ENCODE measurements at regions not wholly inside any gene's neighbourhood (a gene's known extent, or its start where the extent isn't known, plus 50 kb on each side); places are given as distances from the start of the nearest gene placed in this dataset.

- in situ Hi-C loops (cut with MboI; ENCODE audit: low sequenced_read_pairs), result no loop called here
Measured at GRCh38 chr18:78673516-78674321, 305.9 kb upstream of the SALL3 start.

DNA sequence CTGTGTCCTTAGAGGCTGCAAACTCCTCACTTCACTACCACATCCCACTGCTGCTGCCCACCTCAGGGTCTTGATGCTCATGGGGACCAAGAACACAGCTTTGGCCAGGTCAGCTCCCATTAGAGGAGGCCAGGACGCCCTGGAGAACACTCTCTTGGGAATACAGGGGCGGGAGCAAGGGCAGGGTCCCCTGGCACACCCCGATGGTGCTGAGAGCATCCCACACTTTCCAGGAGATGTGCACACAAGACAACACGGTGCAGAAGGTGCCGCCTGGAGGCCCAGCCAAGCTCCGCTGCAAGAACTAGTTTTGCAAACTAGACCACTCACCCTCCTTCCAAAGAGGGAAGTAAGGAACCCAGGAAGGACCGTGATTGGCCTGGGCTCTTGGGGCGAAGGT is 304.4 kb upstream of the SALL3 start:
- in situ Hi-C loops (cut with MboI; ENCODE audit: low sequenced_read_pairs), result no loop called here

DNA sequence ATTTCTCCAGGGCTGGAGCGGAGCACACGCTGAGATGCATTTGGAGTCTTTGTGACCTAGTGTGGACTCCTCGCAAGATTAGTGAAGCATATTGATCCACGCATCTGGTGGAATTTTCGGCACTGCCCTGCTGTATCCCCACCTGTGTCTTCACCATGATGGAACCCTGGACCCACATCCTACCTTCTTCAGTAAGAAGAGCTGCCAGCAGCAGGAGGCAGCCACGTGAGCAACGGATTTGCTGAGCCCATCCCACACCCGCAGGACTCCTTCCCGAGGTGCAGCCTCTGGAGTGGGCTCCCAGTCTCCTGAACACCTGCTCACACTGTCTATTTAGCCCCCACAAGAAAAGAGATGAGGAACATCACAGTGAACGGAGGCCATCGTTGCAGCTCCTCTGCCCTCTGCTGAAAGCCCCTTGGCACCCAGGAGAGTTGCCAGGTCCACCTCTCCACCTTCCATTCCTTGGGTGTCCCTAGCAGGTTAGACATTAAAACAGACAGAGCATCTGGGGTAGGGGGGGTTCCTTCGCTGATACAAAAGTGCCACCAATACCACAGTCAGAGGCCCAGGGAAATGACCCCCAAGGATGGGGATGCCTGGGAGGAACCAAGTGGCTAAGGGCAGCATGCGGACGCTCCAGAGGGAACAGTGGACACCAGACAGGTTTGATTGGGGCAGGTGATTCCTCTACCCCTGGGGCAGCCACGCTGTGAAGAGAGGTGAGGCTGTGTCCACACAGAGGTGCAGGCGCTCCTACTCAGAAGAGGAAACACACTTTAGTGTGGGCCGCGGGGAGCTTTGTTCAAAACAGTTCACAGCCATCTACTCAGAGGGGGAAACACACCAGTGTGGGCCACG is 302.8 kb upstream of the SALL3 start:
- in situ Hi-C loops (cut with MboI; ENCODE audit: low sequenced_read_pairs), result no loop called here

GRCh38 chr18:78677483-78678317 is 301.9 kb upstream of the SALL3 start:
- in situ Hi-C loops (cut with MboI; ENCODE audit: low sequenced_read_pairs), result no loop called here

- in situ Hi-C loops (cut with MboI; ENCODE audit: low sequenced_read_pairs), result no loop called here
Measured at GRCh38 chr18:78678318-78678695, 301.3 kb upstream of the SALL3 start.

DNA sequence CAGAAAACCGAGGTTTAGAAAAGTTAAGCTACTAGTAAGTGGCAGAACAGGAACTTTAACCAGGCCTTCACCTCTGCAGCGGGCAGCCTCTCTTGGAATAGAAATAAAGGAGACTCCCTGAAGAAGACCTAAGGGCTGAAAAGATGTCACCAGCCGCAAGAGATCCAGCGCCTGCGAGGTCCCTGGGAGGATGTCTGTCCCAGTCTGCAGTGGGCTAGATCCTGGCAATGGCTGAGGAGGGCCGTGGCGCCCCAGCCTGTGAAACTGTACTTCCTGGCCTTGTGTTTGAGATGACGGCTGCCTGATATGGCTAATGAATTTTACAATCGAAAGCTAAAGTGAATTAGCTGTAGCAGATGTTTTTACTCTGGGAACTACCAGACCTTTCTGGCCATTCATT is 300.6 kb upstream of the SALL3 start:
- in situ Hi-C loops (cut with MboI; ENCODE audit: low sequenced_read_pairs), result no loop called here

DNA sequence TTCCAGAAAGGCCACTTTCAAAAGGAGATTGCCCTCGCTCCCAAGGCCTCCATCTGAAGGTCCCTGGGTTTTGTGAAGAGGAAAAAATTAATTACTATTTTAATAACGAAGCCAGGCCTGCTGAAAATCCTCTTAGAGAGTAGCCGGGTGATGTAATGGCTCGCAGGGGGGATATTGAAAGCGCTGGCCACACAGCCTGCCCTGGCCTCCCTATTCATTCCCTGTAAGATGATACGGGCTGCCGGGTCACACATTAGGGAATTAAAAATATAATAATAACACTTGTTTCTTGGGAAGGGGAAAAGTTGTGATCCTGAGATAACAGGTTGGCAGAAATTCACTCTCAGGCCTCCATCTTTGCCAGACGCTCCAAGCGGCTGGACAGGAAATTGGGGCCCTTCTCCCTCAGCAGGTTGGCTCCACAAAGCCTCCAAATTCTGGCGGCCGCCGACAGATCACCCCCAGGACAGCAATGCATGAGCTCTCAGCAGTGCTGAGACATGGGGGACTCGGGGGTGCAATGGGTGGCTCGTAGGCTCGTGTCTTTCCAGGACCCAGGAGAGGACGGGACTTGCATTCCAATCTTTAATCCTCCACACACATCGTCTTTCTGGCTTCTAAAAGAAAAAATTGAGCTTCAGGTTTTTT is 299.9 kb upstream of the SALL3 start:
- in situ Hi-C loops (cut with MboI; ENCODE audit: low sequenced_read_pairs), result no loop called here

DNA sequence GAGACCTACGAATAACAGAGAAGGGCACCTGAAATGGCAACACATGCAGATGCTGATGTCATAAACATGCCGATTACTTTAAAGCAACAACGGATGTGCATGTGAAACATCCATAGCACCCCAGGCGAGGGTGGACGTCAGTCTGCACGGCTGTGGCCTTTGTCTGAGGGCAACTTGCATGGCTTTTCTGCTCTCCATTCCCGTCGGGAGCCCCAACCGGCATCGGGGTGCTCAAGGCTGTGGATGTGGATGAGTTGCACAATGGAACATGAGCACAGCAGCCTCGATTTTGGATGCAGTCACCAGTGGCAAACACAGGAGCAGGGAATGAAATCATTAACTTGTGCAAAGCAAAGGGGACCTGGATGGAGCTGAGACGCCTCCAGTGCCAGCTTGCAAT is 298.2 kb upstream of the SALL3 start:
- in situ Hi-C loops (cut with MboI; ENCODE audit: low sequenced_read_pairs), result no loop called here

GRCh38 chr18:78681934-78682333 is 297.7 kb upstream of the SALL3 start:
- in situ Hi-C loops (cut with MboI; ENCODE audit: low sequenced_read_pairs), result no loop called here

DNA sequence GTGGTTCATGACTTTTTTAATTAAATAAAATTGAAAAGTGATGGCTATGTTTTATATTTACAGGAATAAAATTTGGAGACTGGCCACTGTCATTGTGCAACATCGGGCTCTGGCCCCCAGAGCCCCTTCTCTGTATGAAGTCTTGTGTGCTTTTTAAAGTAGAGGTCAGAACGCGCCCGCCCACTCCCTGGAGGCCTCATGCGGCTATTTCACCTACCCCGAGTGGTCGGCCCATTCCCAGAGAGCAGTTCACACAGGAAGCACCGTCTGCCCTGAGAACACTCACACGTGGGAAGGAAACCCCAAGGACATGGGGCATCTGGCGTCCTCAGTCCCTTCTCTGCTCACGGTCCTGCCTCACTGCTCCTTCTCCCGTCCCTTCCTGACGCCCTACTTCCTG is 296.9 kb upstream of the SALL3 start:
- in situ Hi-C loops (cut with MboI; ENCODE audit: low sequenced_read_pairs), result no loop called here

- in situ Hi-C loops (cut with MboI; ENCODE audit: low sequenced_read_pairs), result no loop called here
Measured at GRCh38 chr18:78683191-78684010, 296.2 kb upstream of the SALL3 start.

DNA sequence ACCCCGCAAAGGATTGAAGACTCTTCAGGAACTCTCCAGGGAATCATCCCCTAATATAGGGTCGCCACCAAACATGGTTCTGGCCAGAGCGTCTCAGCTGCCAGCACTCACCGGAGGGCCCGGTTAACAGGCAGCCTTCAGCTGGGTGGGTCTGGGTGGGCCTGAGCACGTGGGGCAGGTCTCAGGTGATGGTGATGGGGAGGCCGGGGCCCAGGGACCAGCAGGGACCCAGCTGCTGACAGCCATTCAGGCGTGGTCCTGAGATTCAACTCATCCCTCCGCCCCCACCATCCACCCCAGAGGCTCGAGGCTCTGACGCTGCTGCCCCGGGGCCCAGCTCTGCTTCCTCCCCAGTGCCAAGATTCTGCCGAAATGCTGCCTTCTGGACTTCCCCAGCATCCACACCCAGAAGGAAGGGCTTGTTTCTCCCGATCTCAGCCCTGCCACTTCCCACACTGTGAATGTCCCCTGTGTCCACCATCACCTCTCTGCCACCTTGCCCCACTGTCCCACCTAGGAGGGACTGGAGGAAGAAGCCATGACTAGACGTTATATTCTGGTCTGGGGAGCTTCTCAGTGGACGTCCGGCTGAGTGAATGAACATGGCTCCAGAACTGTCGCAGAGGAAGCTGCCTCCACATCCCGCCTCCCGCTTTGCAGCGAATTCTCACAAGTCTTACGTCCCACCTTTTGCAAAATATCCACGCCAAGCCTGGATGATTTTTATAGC is 294.2 kb upstream of the SALL3 start:
- in situ Hi-C loops (cut with MboI; ENCODE audit: low sequenced_read_pairs), result no loop called here

DNA sequence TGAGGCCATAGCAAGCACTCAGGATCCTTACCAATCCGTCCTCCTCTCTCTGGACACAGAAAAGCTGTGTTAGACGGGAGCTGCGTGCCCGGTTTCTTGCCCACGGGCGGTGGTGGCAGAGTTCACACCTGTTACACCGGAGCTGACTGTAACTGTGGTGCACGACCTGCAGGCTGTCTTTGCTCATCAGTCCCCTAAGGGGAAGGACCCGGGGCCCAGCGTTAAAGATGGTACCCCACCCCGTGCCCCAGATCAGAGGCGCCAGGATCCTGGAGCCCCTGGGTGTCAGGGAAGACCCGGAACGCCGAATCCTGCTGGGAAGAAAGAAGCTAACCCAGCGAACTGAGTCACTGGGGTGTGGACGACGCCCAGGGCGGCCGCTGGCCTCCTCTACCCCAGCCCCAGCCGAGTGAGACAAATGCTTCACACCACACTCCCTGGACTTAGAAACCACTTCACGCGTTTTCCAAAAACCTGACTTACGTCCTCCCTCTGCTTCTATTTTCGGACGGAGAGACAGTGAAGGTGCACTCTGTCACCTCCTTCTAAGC is 293.6 kb upstream of the SALL3 start:
- in situ Hi-C loops (cut with MboI; ENCODE audit: low sequenced_read_pairs), result no loop called here

GRCh38 chr18:78686976-78687685 is 292.5 kb upstream of the SALL3 start:
- in situ Hi-C loops (cut with MboI; ENCODE audit: low sequenced_read_pairs), result no loop called here

- in situ Hi-C loops (cut with MboI; ENCODE audit: low sequenced_read_pairs), result no loop called here
Measured at GRCh38 chr18:78687736-78688135, 291.9 kb upstream of the SALL3 start.

DNA sequence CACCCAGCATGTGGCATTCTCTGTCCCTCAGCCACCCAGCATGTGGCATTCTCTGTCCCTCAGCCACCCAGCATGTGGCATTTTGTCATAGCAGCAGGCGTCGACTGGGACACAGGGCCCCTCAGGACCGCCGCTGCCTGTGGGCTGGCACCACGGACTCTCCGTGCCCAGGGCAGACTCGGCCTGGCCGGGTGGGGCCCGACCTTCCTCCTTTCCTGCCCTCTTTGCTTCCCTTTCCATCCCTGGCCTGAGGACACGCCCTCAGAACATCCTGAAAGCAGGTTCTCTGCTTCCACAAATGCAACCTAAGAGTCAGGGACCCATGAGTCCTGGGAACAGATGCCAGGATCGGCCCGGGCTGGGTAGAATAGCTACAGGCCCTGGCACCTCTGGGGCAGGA is 291.4 kb upstream of the SALL3 start:
- in situ Hi-C loops (cut with MboI; ENCODE audit: low sequenced_read_pairs), result no loop called here

DNA sequence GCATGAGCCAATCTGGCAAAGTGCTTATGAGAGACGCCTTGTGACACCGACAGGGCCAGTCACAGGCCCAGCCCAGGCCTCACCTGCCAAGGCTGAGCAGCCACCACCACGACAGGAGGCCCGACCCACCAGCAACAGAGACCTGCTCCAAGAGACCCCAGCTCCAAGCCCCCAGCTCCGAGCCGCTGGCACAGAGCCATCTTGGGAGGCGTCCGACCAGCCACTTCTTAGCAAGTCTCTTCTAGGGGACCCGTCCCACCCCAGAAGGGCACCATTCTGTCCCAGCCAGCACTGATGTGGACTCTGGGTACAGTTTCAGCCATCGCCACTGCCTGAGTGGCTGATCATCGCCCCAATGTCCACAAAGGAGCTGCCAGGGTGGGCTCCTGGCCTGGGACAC is 290.7 kb upstream of the SALL3 start:
- in situ Hi-C loops (cut with MboI; ENCODE audit: low sequenced_read_pairs), result no loop called here

DNA sequence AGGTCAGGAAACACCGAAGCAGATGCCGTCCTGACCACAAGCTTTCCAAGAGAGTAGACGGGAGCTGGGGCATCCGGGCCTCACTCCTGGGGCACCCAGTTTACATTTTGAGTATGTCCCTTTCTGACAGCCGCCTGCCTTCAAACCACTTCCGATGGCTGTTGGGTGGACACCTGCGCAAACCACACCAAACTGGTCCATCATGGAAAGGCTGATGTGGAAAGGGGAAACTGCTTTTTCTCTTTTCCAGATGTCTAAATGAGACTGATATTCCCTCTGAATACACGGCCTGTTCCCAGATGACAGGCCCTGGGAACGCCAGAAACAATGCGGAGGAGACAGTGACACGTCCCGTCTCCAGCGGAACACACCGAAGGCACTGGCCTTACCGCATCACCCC is 290.0 kb upstream of the SALL3 start:
- in situ Hi-C loops (cut with MboI; ENCODE audit: low sequenced_read_pairs), result no loop called here

Data from HL-60/S4 treated with phorbol 12-myristate 13-acetate at 8.2 ng/mL for 4 days and 3 days (cell line).